Right ventricle myocardium inferior (tissue), 1 donor: ENCODE measurements at regions not wholly inside any gene's neighbourhood (a gene's known extent, or its start where the extent isn't known, plus 50 kb on each side); places are given as distances from the start of the nearest gene placed in this dataset.
"Not testable (repeated sequence)": the region's sequence is repeated elsewhere in the genome, so short reads cannot be mapped to it uniquely, and the experiment has no call there.

Source experiments
- ATAC-seq: fragments of 200-7000 bp; cut with Tn5 transposase; one replicate; pipeline ENCODE4 v1.9.1; 2020; ENCODE audit warnings: mild to moderate bottlenecking, moderate library complexity
- DNase-seq: peaks from one replicate; pipeline ENCODE4 v3.0.0; 2021; ENCODE audit errors: missing footprints
- intact Hi-C: fragments of 100-400 bp; cut with DNase I; formaldehyde crosslinking; loops from one replicate; pipeline ENCODE4 v1.11.0; 2022
- donor health status: DM: no; HTN: yes; CAD: no; lungs with severe emphysema.

GRCh38 chr2:2613279-2614199 is 282.5 kb upstream of the MYT1L start:
- DNase-seq = peak; percentile 93
- ATAC-seq = peak; percentile 100
- intact Hi-C loops = no loop called here

DNA sequence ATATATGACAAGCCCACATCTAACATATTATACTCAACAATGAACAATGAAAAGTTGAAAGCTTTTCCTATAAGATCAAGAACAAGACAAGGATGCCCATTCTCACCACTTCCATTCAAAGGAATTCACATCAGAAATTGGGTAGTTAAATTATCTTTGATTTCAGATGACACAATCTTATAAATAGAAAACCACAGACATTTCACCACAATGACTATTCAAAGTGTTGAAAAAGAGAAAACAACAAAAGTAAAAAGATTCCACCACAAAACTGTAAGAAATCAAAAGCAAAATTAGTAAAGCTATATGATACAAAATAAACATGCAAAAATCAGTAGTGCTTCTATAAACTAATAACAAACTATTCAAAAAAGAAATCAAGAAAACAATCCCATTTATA is 279.7 kb upstream of the MYT1L start:
- intact Hi-C loops = no loop called here
- ATAC-seq (no peak), DNase-seq (no peak)

GRCh38 chr2:2600366-2600765 is 269.3 kb upstream of the MYT1L start:
- ATAC-seq (no peak), DNase-seq (no peak)
- intact Hi-C loops = no loop called here

DNA sequence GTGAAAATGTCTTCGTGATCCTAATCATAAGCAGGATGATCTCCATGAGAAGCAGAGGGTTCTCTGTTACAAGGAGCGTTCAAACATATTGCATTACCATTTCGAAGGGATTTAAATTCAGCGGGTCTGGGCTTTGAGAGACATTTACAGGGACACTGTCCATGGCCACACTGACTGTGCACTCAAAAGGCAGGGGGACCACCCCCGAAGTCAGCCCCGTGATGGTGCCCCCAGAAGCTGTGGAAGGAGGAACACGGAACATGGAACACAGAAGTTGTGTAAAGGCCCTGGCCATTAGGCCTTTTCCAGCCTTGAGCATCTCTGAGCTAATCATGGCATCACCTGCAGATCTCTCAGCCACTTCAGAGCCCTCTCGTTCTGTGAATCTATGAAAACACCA is 268.4 kb upstream of the MYT1L start:
- ATAC-seq (no peak), DNase-seq (no peak)
- intact Hi-C loops = no loop called here

DNA sequence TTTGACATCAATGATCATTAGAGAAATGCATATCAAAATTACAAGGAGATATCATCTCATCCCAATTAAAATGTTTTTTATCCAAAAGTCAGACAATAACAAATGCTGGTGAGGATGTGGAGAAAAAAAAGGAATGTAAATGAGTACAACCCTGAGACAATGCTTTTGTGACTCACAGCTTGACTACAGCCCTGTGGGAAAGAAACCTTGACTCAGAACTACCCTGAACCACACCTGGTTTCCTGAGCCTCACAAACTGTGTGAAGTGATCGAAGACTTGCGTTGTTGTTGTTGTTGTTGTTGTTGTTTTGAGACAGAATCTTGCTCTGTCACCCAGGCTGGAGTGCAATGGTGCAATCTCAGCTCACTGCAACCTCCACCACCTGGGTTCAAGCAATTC is 266.6 kb upstream of the MYT1L start:
- DNase-seq = no peak
- ATAC-seq = no peak
- intact Hi-C loops = no loop called here

DNA sequence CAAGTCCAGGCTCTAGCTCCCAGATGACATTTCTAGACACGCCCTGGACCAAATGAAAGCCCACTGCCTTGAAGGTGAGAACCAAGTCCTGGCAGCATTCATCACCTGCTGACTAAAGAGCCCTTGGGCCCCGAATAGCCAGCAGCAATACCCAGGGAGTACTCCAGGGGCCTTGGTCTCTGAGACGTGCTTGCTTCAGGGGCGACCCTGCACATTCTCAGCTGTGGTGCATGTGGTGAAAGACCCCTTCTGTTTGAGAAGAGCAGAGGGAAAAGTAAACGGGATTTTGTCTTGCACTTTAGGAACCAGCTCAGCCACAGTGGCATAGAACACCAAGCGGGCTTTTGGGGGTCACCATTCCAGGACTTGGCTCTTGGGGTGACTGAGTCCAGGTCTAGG is 260.5 kb upstream of the MYT1L start:
- DNase-seq (no peak), ATAC-seq (no peak)
- intact Hi-C loops = no loop called here

DNA sequence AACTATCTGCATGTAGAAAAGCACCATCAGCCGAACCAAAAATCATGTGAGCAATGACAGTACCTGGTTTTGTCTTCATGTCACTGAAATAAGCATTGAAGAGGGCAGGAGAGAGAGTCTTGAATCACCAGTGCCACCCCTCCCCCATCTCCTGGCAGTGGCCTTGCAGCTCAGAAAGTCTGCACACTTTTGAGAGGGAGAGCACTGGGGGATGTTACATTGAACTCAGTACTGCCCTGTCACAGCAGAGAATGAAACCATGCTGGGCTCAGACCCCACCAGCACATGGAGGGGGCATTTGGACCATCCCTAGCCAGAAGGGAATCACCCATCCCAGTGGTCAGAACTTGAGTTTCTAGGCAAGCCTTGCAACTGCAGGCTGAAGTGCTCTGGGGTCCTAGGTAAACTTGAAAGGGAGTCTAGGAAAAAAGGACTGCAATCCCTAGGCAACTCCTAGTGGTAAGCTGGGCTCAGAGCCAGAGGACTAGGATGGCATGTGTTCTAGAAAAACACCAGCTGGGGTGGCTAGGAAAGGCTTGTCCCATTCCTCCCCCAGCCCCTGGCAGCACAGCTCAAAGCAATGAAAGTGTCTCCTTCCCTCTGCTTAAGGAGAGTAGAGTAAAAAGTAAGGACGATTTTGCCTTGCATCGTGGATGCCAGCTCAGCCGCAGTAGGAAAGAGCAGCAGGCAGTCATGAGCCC is 259.9 kb upstream of the MYT1L start:
- ATAC-seq = no peak
- no peak for DNase-seq
- intact Hi-C loops = no loop called here

DNA sequence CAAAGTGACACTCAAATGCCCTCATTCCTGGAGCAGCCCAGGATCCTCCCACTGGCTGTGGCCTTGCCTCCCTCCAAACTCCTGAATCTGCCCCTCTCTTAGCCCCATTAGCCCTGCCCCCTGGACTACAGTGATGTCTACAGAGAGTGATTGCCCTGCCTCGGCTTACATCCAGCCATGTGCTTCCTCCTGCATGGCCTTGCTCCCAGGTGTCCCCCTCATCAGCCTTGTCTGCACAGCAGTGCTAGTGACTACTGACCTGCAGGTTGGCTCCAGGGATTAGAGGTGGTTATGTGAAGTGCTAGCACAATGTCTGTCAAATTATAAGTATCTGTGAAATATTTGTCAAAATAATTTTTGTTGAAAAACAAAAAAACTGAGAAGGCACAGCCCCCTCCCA is 259.1 kb upstream of the MYT1L start:
- intact Hi-C loops = no loop called here
- DNase-seq (no peak), ATAC-seq (no peak)

GRCh38 chr2:2588777-2589176 is 257.7 kb upstream of the MYT1L start:
- no peak for ATAC-seq
- no peak for DNase-seq

GRCh38 chr2:2587354-2587753 is 256.3 kb upstream of the MYT1L start:
- no peak for ATAC-seq
- no peak for DNase-seq
- intact Hi-C loops = no loop called here

More at GRCh38 chr2:2588777-2589176, 257.7 kb upstream of the MYT1L start:
- intact Hi-C loops = no loop called here

DNA sequence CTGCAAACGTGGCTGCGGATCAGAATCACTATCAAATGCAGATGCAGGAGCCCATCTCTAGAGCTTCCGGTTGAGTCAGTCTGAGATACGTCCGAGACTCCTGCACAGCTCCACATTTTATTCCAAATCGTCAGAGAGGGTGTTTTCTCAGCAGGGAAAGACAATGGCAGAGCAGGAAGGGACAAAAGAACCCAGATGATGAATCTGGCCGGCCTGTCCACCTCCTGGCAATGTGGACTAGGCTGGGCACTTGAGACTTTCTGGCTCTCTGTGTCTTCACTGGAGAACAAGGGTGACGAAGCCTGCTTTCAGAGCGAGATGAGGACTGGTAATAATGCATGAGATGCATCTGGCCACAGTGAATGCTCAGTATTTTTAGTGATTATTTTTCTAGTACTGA is 255.9 kb upstream of the MYT1L start:
- DNase-seq = no peak
- intact Hi-C loops = no loop called here

GRCh38 chr2:2586068-2586776 is 255.1 kb upstream of the MYT1L start:
- no peak for ATAC-seq
- no peak for DNase-seq

More for the DNA sequence above, 255.9 kb upstream of the MYT1L start:
- ATAC-seq = no peak

DNA sequence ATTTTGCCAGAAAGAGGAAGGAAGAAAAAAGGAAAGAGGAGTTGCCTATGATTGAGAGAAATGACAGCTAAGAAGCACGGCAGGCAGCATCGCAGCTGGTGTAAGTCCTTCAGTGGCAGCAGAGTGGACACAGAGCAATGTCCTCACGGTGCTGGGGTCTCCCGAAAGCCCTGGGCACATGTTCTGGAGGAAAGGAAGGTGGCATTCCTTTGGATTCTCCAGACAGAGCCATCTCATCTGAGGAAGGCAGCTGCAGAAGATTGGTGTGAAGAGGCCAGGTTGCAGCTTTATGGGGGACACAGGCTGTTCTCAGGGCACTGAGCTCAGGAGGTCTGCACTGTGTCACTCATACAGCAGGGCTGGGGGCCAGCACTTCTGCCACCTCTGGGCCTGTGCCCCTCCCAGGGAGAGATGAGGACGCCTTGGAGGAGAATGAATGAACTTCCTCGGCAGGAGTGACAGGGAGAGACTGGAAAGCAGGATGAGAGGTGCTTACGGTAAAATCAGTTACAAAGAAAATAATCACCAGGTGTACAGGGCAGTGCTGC is 252.0 kb upstream of the MYT1L start:
- no peak for ATAC-seq
- no peak for DNase-seq
- intact Hi-C loops = no loop called here

More at GRCh38 chr2:2586068-2586776, 255.1 kb upstream of the MYT1L start:
- intact Hi-C loops = no loop called here

GRCh38 chr2:2581331-2582159 is 250.5 kb upstream of the MYT1L start:
- ATAC-seq (no peak), DNase-seq (no peak)
- intact Hi-C loops = no loop called here

GRCh38 chr2:2580841-2581240 is 249.8 kb upstream of the MYT1L start:
- ATAC-seq, intact Hi-C loops, DNase-seq: not testable (repeated sequence)

DNA sequence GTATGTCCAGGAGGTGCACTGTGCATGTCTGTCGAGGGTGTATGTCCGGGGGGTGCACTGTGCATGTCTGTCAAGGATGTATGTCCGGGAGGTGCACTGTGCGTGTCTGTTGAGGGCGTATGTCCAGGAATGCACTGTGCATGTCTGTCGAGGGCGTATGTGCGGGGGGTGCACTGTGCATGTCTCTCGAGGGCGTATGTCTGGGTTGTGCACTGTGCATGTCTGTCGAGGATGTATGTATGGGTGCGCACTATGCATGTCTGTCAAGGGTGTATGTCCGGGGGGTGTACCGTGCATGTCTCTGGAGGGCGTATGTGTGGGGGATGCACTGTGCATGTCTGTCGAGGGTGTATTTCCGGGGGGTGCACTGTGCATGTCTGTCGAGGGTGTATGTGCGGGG is 249.3 kb upstream of the MYT1L start:
- intact Hi-C loops = no loop called here
- ATAC-seq (no peak), DNase-seq (no peak)

GRCh38 chr2:2579814-2580213 is 248.7 kb upstream of the MYT1L start:
- no peak for DNase-seq
- intact Hi-C loops = no loop called here

DNA sequence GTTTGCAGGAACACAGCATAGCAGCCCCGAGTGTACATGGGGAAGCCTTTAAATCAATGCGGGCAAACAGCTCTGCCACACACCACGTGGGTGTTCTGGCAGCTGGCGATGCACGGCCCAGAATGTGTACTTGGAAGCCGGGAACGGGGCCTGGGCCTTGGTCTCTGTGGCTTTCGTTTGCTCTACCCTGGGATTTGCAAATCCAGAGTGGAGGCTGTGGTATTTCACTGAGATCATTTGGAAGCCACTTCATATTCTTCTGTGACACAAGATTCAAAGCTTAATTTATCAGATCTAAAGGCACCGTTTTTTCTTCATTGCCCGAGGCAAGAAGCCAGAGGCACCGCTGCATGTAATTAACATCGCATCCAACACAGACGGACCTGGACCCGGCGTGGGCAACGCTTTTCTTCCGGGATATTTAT is 246.3 kb upstream of the MYT1L start:
- DNase-seq (no peak), ATAC-seq (no peak)
- intact Hi-C loops = no loop called here

More at GRCh38 chr2:2579814-2580213, 248.7 kb upstream of the MYT1L start:
- no peak for ATAC-seq
